Central memory CD8-positive, alpha-beta T cell (primary cell): ENCODE measurements at regions not wholly inside any gene's neighbourhood (a gene's known extent, or its start where the extent isn't known, plus 50 kb on each side); places are given as distances from the start of the nearest gene placed in this dataset.

ENCODE experiments used
- ATAC-seq: fragments of 150-1000 bp; cut with Tn5 transposase; replicated peaks from 2 replicates; pipeline ENCODE4 v1.10.0; 2022; ENCODE audit warnings: mild to moderate bottlenecking, moderate FRiP score, moderate number of reproducible peaks; ENCODE audit not compliant: poor library complexity, severe bottlenecking; ENCODE audit errors: extremely low read depth
- DNase-seq, 2 donors: peaks; one replicate each; pipeline ENCODE4 v3.0.0; 2021; ENCODE audit warnings: low spot score in 2 of 2
- H3K27ac Mint-ChIP-seq: one replicate; pipeline ENCODE4 v1.8.0; 2022; ENCODE audit warnings: low read depth, mild to moderate bottlenecking, moderate library complexity, mixed read lengths
- H3K27me3 Mint-ChIP-seq: one replicate; pipeline ENCODE4 v1.8.0; 2022; ENCODE audit warnings: mixed read lengths
- H3K36me3 Mint-ChIP-seq: one replicate; pipeline ENCODE4 v1.8.0; 2022; ENCODE audit warnings: mild to moderate bottlenecking, moderate library complexity, mixed read lengths; ENCODE audit not compliant: insufficient read depth
- H3K4me1 Mint-ChIP-seq: one replicate; pipeline ENCODE4 v1.8.0; 2022; ENCODE audit warnings: mixed read lengths
- H3K4me3 Mint-ChIP-seq: one replicate; pipeline ENCODE4 v1.8.0; 2022; ENCODE audit warnings: mild to moderate bottlenecking, moderate library complexity, mixed read lengths
- H3K9me3 Mint-ChIP-seq: one replicate; pipeline ENCODE4 v1.8.0; 2022; ENCODE audit warnings: mixed read lengths

GRCh38 chr2:16109821-16110310 is 169.5 kb downstream of the MYCN start:
- H3K9me3 Mint-ChIP-seq = no peaks in the 10 kb centered on the region
- H3K27me3 Mint-ChIP-seq = no peaks in the 10 kb centered on the region
- no peaks in the 10 kb centered on the region for H3K36me3 Mint-ChIP-seq
- H3K4me3 Mint-ChIP-seq = no peak overlapping the region
- no peaks in the 10 kb centered on the region for H3K4me1 Mint-ChIP-seq
- no peak overlapping the region for H3K27ac Mint-ChIP-seq
- no peak for ATAC-seq
- no peak for DNase-seq

GRCh38 chr2:16109368-16109820 is 169.0 kb downstream of the MYCN start:
- H3K9me3 Mint-ChIP-seq = no peaks in the 10 kb centered on the region
- DNase-seq = no peak
- H3K4me3 Mint-ChIP-seq = no peak overlapping the region
- no peaks in the 10 kb centered on the region for H3K4me1 Mint-ChIP-seq
- no peaks in the 10 kb centered on the region for H3K36me3 Mint-ChIP-seq
- no peak for ATAC-seq
- no peaks in the 10 kb centered on the region for H3K27me3 Mint-ChIP-seq
- H3K27ac Mint-ChIP-seq = no peak overlapping the region

GRCh38 chr2:16107246-16107645 is 166.9 kb downstream of the MYCN start:
- Mint-ChIP-seq H3K27ac (no peak overlapping the region), H3K9me3 (no peaks in the 10 kb centered on the region), H3K4me3 (no peak overlapping the region), H3K4me1 (no peaks in the 10 kb centered on the region), H3K36me3 (no peaks in the 10 kb centered on the region), H3K27me3 (no peaks in the 10 kb centered on the region)
- DNase-seq (no peak), ATAC-seq (no peak)

- Mint-ChIP-seq H3K27ac (no peak overlapping the region), H3K4me3 (no peak overlapping the region), H3K9me3 (no peaks in the 10 kb centered on the region), H3K27me3 (no peaks in the 10 kb centered on the region), H3K36me3 (no peaks in the 10 kb centered on the region), H3K4me1 (no peaks in the 10 kb centered on the region)
- DNase-seq (no peak), ATAC-seq (no peak)
Measured at GRCh38 chr2:16106619-16107018, 166.3 kb downstream of the MYCN start.

- Mint-ChIP-seq H3K27ac (no peak overlapping the region), H3K36me3 (no peaks in the 10 kb centered on the region), H3K27me3 (no peaks in the 10 kb centered on the region), H3K9me3 (no peaks in the 10 kb centered on the region), H3K4me3 (no peak overlapping the region), H3K4me1 (no peaks in the 10 kb centered on the region)
- DNase-seq (no peak), ATAC-seq (no peak)
Measured at GRCh38 chr2:16105669-16106281, 165.4 kb downstream of the MYCN start.

- Mint-ChIP-seq H3K36me3 (no peaks in the 10 kb centered on the region), H3K9me3 (no peaks in the 10 kb centered on the region), H3K27me3 (no peaks in the 10 kb centered on the region), H3K27ac (no peak overlapping the region), H3K4me3 (no peak overlapping the region), H3K4me1 (no peaks in the 10 kb centered on the region)
- DNase-seq (no peak), ATAC-seq (no peak)
Measured at GRCh38 chr2:16104949-16105668, 164.8 kb downstream of the MYCN start.

- H3K27me3 Mint-ChIP-seq = no peaks in the 10 kb centered on the region
- H3K36me3 Mint-ChIP-seq = no peaks in the 10 kb centered on the region
- H3K27ac Mint-ChIP-seq = no peak overlapping the region
- no peaks in the 10 kb centered on the region for H3K4me1 Mint-ChIP-seq
- H3K4me3 Mint-ChIP-seq = no peak overlapping the region
- H3K9me3 Mint-ChIP-seq = no peaks in the 10 kb centered on the region
- no peak for DNase-seq
- no peak for ATAC-seq
Measured at GRCh38 chr2:16104315-16104948, 164.1 kb downstream of the MYCN start.

- Mint-ChIP-seq H3K9me3 (no peaks in the 10 kb centered on the region), H3K4me1 (no peaks in the 10 kb centered on the region), H3K27me3 (no peaks in the 10 kb centered on the region), H3K27ac (no peak overlapping the region), H3K36me3 (no peaks in the 10 kb centered on the region), H3K4me3 (no peak overlapping the region)
- ATAC-seq (no peak), DNase-seq (no peak)
Measured at GRCh38 chr2:16103614-16104314, 163.4 kb downstream of the MYCN start.

- H3K27me3 Mint-ChIP-seq = no peaks in the 10 kb centered on the region
- no peaks in the 10 kb centered on the region for H3K36me3 Mint-ChIP-seq
- no peak overlapping the region for H3K4me3 Mint-ChIP-seq
- no peak overlapping the region for H3K27ac Mint-ChIP-seq
- DNase-seq = no peak
- no peaks in the 10 kb centered on the region for H3K9me3 Mint-ChIP-seq
- no peaks in the 10 kb centered on the region for H3K4me1 Mint-ChIP-seq
- ATAC-seq = no peak
Measured at GRCh38 chr2:16102976-16103380, 162.6 kb downstream of the MYCN start.

GRCh38 chr2:16102358-16102975 is 162.1 kb downstream of the MYCN start:
- Mint-ChIP-seq H3K4me1 (no peaks in the 10 kb centered on the region), H3K36me3 (no peaks in the 10 kb centered on the region), H3K27me3 (no peaks in the 10 kb centered on the region), H3K27ac (no peak overlapping the region), H3K9me3 (no peaks in the 10 kb centered on the region), H3K4me3 (no peak overlapping the region)
- no peak for DNase-seq
- no peak for ATAC-seq

GRCh38 chr2:16101196-16101595 is 160.8 kb downstream of the MYCN start:
- no peaks in the 10 kb centered on the region for H3K36me3 Mint-ChIP-seq
- no peak overlapping the region for H3K27ac Mint-ChIP-seq
- no peaks in the 10 kb centered on the region for H3K4me1 Mint-ChIP-seq
- H3K9me3 Mint-ChIP-seq = no peaks in the 10 kb centered on the region
- ATAC-seq = no peak
- no peaks in the 10 kb centered on the region for H3K27me3 Mint-ChIP-seq
- H3K4me3 Mint-ChIP-seq = no peak overlapping the region
- no peak for DNase-seq

GRCh38 chr2:16100006-16100405 is 159.7 kb downstream of the MYCN start:
- no peaks in the 10 kb centered on the region for H3K27me3 Mint-ChIP-seq
- H3K9me3 Mint-ChIP-seq = peaks cover 2% of the 10 kb centered on the region
- no peaks in the 10 kb centered on the region for H3K4me1 Mint-ChIP-seq
- no peaks in the 10 kb centered on the region for H3K36me3 Mint-ChIP-seq
- H3K4me3 Mint-ChIP-seq = no peak overlapping the region
- no peak for ATAC-seq
- H3K27ac Mint-ChIP-seq = no peak overlapping the region
- no peak for DNase-seq
